Frontal cortex (tissue), 3 donors: ENCODE measurements at regions not wholly inside any gene's neighbourhood (a gene's known extent, or its start where the extent isn't known, plus 50 kb on each side); places are given as distances from the start of the nearest gene placed in this dataset.

Experiments used
- DNase-seq, 2 donors: peaks; one replicate each; pipeline ENCODE4 v3.0.0; 2012; ENCODE audit warnings: low spot score in 2 of 2
- FAIRE-seq: peaks from 2 replicates; lab custom pipeline; 2012; peaks lifted over from hg19 to GRCh38; lab: Jason Lieb, UNC
- donor health status: control.
- donor health status: control.
- donor health status: control.

DNA sequence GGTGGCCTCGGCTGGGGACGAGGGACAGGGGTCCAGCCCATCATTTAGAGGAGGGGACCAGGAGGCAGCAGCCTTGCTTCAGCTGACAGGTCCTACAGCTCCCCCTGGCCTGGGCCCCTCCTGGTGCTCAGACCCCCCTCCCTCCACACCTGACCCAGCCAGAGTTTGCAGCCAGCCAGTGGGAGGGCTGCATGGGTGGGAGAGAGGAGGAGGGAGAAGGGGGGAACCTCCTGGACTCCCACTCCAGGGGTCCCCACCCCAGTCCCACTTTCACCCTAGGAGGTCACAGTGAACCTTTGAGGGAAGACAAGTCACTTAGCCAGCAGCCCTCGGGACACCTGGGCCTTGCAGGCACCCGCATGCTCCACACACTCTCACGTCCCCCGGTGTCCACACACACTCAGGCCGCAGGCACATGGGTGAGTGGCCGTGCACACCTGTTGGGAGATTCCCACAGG, 108.9 kb upstream of the ZBTB40 start:
- FAIRE-seq: no peak
- DNase-seq: no peak

DNA sequence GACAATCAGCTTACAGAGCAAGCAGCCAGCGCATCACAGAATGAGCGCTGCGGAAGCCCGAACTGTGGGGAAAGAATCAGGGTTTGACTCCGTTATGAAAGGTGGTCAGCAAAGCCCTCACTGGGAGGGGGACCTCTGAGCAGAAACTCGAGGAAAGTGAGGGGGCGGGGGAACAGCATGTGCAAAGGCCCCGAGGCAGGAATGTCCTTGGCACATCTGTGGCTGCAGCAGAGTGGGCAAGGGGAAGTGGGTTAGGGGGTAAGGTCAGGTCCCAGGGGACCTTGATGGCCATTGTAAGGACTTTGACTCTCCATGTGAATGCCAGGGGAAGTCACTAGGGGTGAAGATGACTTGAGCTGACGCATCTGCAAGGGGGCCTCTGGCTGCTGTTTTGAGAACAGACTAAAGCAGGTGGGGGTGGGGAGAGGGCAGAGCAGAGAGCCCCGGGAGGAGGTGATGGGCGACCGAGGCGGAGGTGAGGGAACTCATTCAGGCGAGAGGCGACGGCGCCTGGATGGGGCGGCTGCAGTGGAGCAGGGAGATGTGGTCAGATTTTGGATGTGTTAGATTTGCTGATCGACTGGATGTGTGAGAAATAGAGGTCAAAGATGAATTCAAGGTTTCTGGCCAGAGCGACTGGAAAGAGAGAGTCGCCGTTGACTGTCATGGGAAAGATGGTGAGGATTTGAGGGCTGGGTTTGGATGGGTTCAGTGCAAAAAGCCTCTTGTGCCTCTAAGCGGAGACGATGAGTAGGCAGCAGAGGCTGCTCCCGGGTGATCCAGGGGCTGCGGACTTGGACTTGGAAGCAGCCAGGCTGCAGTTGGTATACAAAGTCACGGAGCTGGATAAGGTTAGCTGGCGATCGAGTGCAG, 108.0 kb upstream of the ZBTB40 start:
- FAIRE-seq (no peak), DNase-seq (no peak)

DNA sequence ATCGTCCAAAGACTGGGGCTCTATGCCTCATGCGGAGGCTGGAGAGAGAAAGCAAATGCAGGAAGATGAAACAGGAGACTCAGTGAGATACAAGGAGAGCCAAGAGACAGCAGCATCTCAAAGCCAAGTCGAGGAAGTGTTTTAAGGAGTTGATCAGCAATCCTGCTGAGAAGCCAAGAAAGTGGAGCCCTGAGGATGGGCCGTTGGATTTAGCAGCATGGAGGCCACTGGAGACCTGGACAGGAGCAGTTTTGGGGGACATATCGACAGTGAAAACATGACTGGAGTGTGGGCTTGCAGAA, 107.4 kb upstream of the ZBTB40 start:
- DNase-seq: no peak
- FAIRE-seq: no peak

DNA sequence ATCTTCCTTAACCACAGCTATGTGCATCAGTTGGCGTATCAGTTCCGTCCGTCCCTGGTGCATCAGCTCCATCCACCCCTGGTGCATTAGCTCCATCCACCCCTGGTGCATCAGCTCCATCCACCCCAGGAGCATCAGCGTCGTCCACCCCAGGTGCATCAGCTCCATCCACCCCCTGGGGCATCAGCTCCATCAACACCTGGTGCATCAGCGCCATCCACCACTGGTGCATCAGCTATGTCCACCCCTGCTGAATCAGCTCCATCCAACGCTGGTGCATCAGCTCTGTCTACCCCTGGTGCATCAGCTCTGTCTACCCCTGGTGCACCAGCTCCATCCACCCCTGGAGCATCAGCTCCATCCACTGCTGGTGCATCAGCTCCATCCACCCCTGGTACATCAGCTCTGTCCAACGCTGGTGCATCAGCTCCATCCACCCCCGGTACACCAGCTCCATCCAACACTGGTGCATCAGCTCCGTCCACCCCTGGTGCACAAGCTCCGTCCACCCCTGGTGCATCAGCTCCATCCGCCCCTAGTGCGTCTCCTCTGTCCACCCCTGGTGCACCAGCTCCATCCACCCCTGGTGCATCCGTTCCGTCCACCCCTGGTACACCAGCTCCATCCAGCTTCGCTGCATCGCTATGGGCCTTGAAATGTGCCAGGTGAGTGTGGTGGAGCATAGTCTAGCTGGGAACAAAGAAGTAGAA, 106.6 kb upstream of the ZBTB40 start:
- FAIRE-seq: no peak
- DNase-seq: no peak

DNA sequence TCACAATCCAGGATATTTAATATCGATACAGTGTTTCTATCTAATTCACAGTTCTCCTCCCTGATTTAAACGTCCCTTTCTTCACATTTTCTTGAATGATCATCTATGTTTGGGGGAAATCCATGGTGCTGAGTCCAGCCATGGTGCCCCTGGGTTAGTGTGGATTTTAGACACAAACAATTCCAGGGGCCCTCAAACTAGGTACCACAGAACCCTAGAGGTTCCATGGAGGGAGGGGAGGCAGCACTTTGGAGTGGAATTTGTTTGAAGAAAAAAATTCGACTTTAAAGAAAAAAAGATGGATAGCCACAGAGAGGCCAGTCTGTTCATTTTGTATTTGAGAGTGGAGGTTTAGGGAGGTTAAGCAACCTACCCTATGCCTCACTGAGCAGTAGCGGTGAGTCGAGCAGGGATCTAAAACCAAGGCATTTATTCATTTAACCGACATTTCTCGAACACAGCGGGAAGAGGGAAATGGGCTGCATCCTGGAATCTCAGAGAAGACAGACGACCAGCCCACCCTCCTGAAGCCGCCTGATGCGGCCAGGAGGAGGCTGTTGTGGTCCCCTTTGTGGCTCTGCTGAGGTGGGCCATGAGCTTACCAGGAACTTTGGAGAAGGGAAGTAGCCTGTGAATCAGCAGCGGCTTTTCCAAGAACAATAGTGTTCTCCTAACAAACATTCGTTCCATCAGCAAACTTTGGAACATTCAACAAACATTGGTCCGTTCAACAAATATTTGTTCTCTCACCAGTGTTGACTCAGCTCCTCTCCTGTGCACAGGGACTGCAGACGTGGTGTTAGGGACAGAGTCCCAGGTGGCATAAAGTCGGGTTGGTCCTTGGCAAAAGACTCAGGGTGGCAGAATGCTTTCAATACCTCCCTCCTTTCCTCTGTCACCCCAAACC, 103.5 kb upstream of the ZBTB40 start:
- DNase-seq (no peak), FAIRE-seq (no peak)

DNA sequence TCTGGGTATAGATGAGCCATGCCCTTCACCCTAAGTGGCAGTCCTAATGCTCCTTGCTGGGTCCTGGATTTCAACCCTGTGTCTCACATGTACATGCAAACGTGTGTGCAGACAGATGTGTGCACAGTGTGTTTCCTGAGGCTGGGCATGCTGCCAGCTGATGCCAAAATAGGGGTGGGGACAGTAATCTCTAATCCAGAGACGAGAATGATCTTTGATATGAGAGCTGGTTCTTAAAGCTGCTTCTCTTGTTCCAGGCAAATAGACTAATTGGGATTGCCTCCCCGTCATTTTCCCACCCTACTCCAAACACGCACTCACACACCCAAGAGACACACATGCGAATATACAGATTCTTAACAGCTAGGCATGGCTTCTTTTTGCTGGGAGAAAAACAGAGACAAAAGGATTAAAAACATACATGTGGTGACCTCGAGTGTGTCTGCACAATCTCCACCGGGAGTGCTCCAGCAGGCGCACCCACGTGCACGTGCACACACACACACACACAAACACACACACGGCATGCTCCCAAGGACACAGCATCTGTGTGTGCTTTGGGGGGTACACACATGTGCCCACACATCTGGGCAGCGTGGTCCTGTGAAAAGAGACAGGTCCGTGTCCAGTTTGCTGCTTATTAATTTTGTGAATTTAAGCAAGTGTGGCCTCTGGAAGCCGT, 102.1 kb upstream of the ZBTB40 start:
- DNase-seq (no peak), FAIRE-seq (no peak)

DNA sequence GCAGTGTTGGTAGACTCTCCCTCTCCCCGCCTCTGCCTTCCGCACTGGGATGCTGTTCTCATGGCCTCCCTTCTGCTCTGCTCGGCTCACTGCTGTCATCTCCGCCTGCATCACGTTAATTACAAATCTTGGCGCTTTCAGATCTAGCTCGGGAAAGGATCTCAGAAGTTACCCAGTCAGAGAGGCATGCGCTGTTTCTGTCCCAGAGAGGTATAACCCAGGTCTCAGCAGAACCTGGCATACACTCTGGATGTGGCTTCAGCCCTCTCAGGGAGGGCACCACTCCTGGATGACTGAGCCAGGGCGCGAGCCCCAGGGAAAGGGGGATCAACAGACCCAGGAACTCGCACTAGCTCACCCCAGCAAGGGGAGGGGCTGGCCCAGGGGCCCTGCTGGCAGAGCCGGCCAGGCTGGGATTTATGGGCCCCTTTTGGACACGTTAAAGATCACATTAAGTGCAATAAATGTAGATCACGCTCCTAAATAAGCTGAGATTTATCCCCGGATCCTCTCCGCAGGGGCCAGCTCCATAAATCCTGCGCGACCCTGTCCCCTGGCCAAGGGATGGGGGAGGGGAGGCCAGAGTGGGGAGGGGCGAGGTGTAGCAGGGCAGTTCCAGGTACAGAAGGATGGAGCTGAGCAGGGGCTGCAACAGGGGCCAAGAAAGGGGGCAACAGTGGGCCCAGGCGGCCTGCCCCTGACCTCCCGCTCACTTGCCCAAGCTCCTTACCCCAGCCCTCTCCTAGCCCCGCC, 101.3 kb upstream of the ZBTB40 start:
- FAIRE-seq (no peak), DNase-seq (peak in 1 of 2 donors; percentile 21)

DNA sequence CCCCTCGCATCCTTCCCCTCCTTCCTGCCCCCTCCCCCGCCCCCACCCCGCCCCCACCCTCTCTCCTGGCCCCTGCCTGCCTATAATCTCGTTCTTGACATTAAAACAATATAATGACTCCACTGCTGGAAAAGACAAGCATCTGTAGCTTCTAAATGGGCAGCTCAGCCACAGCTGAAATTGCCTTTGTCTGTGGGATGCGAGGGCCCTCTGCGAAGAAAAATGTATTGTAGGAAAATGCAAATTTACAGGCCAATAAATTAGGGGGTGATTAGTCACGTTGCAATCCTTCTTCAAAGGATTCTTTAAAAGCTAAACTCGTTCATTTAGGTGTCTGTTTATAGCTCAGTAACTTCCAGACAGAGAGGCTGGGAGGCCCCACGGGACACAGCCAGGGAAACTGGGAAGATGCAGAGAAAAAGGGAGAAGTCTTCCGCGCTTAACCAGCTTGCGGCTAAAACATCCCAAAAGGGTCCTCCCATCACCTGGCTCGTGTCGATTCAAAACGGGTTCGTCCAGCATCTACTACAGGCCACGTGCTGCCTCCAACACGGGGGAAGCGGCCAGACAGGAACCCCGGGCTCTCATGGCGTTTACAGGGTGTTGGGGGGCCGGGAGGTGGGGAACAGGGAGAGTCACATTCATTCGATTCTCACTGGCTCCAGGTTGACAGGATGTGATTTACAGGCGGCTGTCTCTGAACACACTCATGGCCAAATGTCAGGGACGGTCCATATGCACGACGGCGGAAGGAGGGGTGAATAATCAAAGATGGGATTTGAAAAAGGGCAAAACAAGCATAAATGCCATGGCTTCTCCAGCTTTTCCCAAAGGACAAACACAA, 100.5 kb upstream of the ZBTB40 start:
- FAIRE-seq: no peak
- DNase-seq: no peak

DNA sequence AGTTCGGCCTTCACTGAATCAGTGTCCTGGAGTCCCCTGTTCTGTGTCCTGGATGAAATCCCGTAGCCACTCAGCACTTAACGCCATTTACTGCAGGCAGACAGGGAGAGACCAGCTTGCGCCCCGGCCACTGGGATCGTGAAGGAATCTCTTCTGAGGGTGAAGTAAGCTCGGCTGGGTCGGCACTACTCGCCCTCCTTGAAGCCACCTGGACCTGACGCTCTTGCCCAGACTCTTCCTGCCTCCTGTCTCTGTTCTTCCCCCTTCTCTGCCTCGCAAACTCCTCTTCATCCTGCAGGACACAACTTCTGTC, 99.9 kb upstream of the ZBTB40 start:
- FAIRE-seq (no peak), DNase-seq (no peak)

DNA sequence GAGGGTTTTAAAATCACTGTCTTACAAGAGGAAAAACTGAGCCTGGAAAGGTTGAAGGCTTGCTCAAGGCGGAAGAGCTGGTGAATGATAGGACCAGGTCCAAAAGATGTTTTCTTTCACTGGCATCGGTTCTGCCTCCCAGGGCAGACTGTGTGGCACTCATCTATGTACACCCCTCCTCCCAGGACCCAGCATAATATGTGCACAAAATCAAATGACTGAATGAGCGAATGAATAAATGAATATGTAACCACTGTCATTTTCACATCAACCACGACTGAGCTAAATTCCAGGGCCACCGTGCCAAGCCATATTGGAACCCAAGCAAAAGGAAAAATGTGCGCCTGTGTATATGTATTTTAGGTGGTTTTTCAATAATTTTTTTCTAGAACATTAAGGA, 99.3 kb upstream of the ZBTB40 start:
- no peak for DNase-seq
- no peak for FAIRE-seq

DNA sequence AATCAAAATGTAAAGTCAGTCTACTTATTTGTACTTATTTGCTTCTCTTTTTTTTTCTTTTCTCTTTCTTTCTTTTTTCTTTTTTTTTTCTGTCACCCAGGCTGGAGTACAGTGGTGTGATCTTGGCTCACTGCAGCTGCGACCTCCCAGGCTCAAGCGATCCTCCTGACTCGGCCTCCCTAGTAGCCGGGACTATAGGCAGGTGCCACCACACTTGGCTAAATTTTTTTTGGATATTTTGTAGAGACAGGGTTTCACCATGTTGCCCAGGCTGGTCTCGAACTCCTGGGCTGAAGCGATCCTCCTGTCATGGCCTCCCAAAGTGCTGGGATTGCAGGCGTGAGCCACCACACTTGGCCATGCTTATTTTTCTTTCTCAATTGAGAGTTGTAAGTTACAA, 98.8 kb upstream of the ZBTB40 start:
- DNase-seq (no peak), FAIRE-seq (no peak)

DNA sequence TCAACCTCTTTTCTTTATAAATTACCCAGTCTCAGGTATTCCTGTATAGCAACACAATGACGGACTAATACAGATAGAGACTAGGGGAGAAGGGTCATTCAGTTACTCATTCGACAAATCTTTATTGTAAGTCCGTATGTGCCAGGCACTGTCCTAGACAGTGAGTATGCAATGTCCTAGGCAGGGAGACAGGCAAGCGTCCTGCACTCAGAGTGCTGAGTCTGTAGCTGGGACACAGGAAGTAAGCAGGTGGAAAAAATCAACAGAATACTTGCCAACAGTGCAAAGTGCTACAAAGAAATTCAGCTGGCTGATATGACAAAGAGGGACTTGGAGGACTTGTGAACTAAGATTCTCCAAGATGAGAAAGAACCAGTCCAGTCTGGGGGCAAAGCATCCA, 92.2 kb upstream of the ZBTB40 start:
- DNase-seq: no peak
- FAIRE-seq: no peak

DNA sequence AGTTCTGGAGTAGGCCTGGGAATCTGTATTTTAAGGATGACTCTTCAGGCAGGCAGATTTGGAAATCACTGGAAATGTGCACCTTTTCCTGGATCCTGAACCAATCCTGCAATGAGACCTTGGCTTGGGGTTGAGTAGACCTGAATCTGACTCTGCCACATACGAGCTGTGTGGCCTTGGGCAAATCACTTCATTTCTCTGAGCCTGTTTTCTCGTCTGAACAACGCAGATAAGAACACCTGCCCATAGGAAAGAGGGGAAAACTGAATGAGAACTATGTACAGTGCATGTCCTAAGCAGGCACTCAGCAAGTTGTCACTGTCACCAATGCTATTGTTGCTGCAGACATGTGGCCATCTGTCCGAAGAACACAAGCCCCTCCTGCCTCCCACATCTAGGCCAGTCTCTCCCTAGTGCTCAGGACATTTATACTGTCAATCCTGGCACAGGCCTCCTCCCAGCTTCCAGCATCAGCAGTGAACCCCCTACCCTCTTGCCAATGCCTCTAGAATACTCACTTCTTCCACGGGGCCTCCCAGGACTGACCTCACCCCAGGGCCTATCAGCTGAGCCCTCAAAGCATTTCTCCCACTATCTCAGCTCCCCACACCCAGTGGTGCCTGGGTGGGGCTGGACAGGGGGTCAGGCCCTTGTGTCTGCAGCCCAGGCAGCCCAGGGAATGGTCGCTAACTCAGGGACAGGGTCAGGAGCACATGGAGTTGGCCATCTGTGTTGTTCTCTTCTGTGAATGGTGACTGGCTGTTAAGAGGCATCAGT, 88.8 kb upstream of the ZBTB40 start:
- FAIRE-seq (no peak), DNase-seq (no peak)

DNA sequence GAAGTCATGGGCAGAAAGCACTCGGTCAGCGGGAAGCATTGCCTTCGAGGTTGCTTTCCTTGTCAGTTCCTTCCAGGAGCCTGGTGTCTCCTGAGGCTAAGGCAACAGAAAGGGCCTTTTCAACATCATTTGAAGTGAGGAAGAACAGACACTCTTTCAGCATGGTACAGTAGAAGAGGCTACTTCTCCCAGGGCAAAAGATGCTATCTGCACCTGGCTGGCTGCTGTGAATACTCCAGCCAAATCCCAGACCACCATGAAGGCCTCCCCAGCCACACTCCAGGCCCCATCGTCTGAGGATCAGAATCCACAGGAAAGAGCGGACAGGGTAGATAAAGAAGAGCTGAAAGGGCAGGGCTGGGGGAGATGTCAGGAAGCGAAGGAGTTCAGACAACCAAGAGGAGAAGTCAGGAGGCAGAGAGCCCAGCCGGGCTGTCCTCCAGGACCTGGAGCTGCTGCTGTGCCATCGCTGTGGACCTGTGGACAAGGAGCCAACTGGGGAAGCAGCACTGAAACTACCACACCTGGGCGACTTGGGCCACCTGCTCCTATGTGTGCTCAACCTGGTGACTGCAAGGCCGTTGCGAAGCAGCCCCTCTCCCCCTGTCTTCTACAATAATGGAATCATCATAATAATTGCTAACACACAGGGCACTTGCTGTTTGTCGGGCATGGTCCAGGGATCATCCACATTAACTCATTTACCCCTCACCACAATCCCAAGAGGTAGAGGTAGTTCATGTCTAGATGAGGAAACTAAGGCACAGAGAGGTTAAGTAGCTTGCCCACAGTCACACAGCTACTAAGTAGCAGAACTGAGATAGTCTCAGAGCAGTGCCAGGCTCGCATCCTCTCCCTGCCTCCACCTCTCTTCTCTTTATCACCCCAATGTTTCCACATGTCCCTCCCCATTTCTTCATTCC, 88.0 kb upstream of the ZBTB40 start:
- FAIRE-seq: no peak
- DNase-seq: no peak

DNA sequence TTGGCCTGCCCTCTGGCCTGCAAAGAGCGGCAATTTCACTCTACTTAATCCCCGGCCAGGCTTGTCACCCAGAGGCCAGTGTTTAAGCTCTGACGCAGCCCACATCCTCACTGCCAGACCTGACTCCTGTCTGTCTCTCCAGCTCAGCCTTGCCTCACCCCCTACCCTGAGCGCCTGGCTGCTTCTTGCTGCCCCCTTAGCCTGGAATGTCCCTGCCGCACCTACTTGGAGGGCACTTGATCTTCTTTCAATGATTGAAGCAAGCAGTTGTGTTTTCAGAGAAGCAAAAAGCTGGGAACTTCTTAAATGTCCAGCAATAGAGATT, 87.4 kb upstream of the ZBTB40 start:
- FAIRE-seq: no peak
- no peak for DNase-seq

DNA sequence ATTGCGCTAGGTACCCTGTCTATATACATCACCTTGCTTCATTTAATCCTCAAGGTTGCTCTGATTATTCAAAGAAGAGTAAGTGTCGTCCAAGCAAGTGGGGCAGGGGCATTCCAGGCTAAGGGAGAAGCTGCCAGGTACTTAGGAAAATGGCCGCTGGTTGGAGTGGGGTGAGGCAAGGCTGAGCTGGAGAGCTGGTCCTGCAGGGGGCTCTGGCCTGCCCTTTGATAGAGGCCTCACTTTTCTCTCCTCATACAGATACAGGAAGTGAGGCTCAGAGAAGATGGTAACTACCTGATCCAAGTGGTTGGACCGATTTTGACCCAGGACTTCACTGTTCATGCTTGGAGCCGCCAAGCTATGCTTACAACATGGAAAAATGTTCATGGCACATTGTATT, 86.9 kb upstream of the ZBTB40 start:
- DNase-seq: no peak
- no peak for FAIRE-seq
